H9 (cell line): ENCODE measurements at regions not wholly inside any gene's neighbourhood (a gene's known extent, or its start where the extent isn't known, plus 50 kb on each side); places are given as distances from the start of the nearest gene placed in this dataset.
A peak's percentile ranks its signal among the peaks of the same experiment; 100 is the strongest.

ENCODE experiments used
- DNase-seq: peaks from one replicate; pipeline ENCODE4 v3.0.0-alpha.2; 2017
- H2AFZ ChIP-seq: one replicate; pipeline ENCODE4 v1.6.1; 2013; ENCODE audit warnings: mild to moderate bottlenecking, low read length, control low read depth, moderate library complexity
- H2AK5ac ChIP-seq: 2 replicates; pipeline ENCODE4 v1.6.1; 2013; ENCODE audit warnings: low read length, control low read depth, mixed read lengths; ENCODE audit not compliant: insufficient read length
- H2BK120ac ChIP-seq: one replicate; pipeline ENCODE4 v1.6.1; 2013; ENCODE audit warnings: low read depth, mild to moderate bottlenecking, low read length, control low read depth, inconsistent platforms; ENCODE audit not compliant: poor library complexity, severe bottlenecking
- H2BK12ac ChIP-seq: 2 replicates; pipeline ENCODE4 v1.6.1; 2013; ENCODE audit warnings: low read length, control low read depth, mixed read lengths, low read depth; ENCODE audit not compliant: insufficient read length
- H2BK15ac ChIP-seq: 2 replicates; pipeline ENCODE4 v1.6.1; 2013; ENCODE audit warnings: low read depth, low read length, control low read depth
- H2BK20ac ChIP-seq: one replicate; pipeline ENCODE4 v1.6.1; 2013; ENCODE audit warnings: low read depth, mild to moderate bottlenecking, low read length, control low read depth, inconsistent platforms; ENCODE audit not compliant: poor library complexity, severe bottlenecking
- H2BK5ac ChIP-seq: 2 replicates; pipeline ENCODE4 v1.6.1; 2013; ENCODE audit warnings: low read length, control low read depth, mixed read lengths; ENCODE audit not compliant: insufficient read length
- H3K14ac ChIP-seq: 2 replicates; pipeline ENCODE4 v1.6.1; 2013; ENCODE audit warnings: low read length, control low read depth; ENCODE audit not compliant: insufficient read depth
- H3K18ac ChIP-seq: 2 replicates; pipeline ENCODE4 v1.6.1; 2013; ENCODE audit warnings: low read depth, mild to moderate bottlenecking, mixed read lengths, low read length, control low read depth; ENCODE audit not compliant: insufficient read length
- H3K23ac ChIP-seq: 2 replicates; pipeline ENCODE4 v1.6.1; 2013; ENCODE audit warnings: low read length, control low read depth, mixed read lengths, low read depth; ENCODE audit not compliant: insufficient read length
- H3K23me2 ChIP-seq: 2 replicates; pipeline ENCODE4 v1.6.1; 2013; ENCODE audit warnings: low read depth, mild to moderate bottlenecking, mixed read lengths, low read length, control low read depth; ENCODE audit not compliant: insufficient read length, poor library complexity, severe bottlenecking
- H3K27ac ChIP-seq: 2 replicates; pipeline ENCODE4 v1.5.1; 2013; ENCODE audit warnings: low read length, control low read depth, mixed read lengths, low read depth; ENCODE audit not compliant: insufficient read length
- H3K27me3 ChIP-seq: 2 replicates; pipeline ENCODE4 v1.6.1; 2013; ENCODE audit warnings: low read length, control low read depth, inconsistent platforms; ENCODE audit not compliant: insufficient read depth
- H3K4ac ChIP-seq: 2 replicates; pipeline ENCODE4 v1.6.1; 2013; ENCODE audit warnings: low read depth, mild to moderate bottlenecking, control low read depth, inconsistent platforms, low read length, moderate library complexity
- H3K4me1 ChIP-seq: 2 replicates; pipeline ENCODE4 v1.6.1; 2013; ENCODE audit warnings: low read length, control low read depth, inconsistent platforms; ENCODE audit not compliant: insufficient read depth
- H3K4me2 ChIP-seq: 2 replicates; pipeline ENCODE4 v1.6.1; 2013; ENCODE audit warnings: low read length, control low read depth, mixed read lengths; ENCODE audit not compliant: insufficient read length, insufficient read depth
- H3K56ac ChIP-seq: 2 replicates; pipeline ENCODE4 v1.6.1; 2013; ENCODE audit warnings: low read depth, mild to moderate bottlenecking, mixed read lengths, low read length, control low read depth; ENCODE audit not compliant: insufficient read length
- H3K79me1 ChIP-seq: 2 replicates; pipeline ENCODE4 v1.6.1; 2013; ENCODE audit warnings: low read depth, mild to moderate bottlenecking, moderate library complexity, low read length, control low read depth, inconsistent platforms; ENCODE audit not compliant: insufficient read depth, poor library complexity, severe bottlenecking
- H3K79me2 ChIP-seq: 2 replicates; pipeline ENCODE4 v1.6.1; 2013; ENCODE audit warnings: low read length, control low read depth, inconsistent platforms; ENCODE audit not compliant: insufficient read depth
- H3K9ac ChIP-seq: 2 replicates; pipeline ENCODE4 v1.6.1; 2013; ENCODE audit warnings: low read length, control low read depth, mixed read lengths; ENCODE audit not compliant: insufficient read length; ENCODE audit errors: extremely low read depth
- H3K9me3 ChIP-seq: one replicate; pipeline ENCODE4 v1.6.1; 2013; ENCODE audit warnings: low read depth, low read length, inconsistent platforms; ENCODE audit not compliant: control insufficient read depth
- H3T11ph ChIP-seq: one replicate; pipeline ENCODE4 v1.6.1; 2013; ENCODE audit warnings: mild to moderate bottlenecking, low read length, control low read depth, inconsistent platforms
- H4K20me1 ChIP-seq: one replicate; pipeline ENCODE4 v1.6.1; 2013; ENCODE audit not compliant: control insufficient read depth, insufficient read length, insufficient read depth
- H4K5ac ChIP-seq: 2 replicates; pipeline ENCODE4 v1.6.1; 2013; ENCODE audit warnings: low read depth, mild to moderate bottlenecking, mixed read lengths, low read length, control low read depth; ENCODE audit not compliant: insufficient read length
- H4K8ac ChIP-seq: replicated peaks from 2 replicates; pipeline ENCODE4 v1.6.1; 2013; ENCODE audit warnings: low read length, control low read depth, mixed read lengths, low read depth; ENCODE audit not compliant: insufficient read length
- H4K91ac ChIP-seq: 2 replicates; pipeline ENCODE4 v1.6.1; 2013; ENCODE audit warnings: low read depth, mild to moderate bottlenecking, moderate library complexity, mixed read lengths, low read length, control low read depth; ENCODE audit not compliant: insufficient read length
- H3K27ac Mint-ChIP-seq, 3 experiments: 2 replicates in 2 of 3; 3 replicates in 1 of 3; pipeline ENCODE4 v1.8.0; 2020 to 2021; ENCODE audit warnings: mixed read lengths in 3 of 3, mild to moderate bottlenecking in 1 of 3, moderate library complexity in 1 of 3
- H3K27me3 Mint-ChIP-seq: 2 replicates; pipeline ENCODE4 v1.8.0; 2021; ENCODE audit warnings: low read depth, mild to moderate bottlenecking, moderate library complexity, mixed read lengths
- H3K36me3 Mint-ChIP-seq, 3 experiments: 2 replicates in 2 of 3; 3 replicates in 1 of 3; pipeline ENCODE4 v1.8.0; 2020 to 2021; ENCODE audit warnings: low read depth in 3 of 3, mixed read lengths in 3 of 3; ENCODE audit not compliant: insufficient read depth in 1 of 3
- H3K4me1 Mint-ChIP-seq, 2 experiments: 2 replicates each; pipeline ENCODE4 v1.8.0; 2020; ENCODE audit warnings: mixed read lengths in 2 of 2
- H3K4me3 Mint-ChIP-seq, 2 experiments: 2 replicates in 1 of 2; 3 replicates in 1 of 2; pipeline ENCODE4 v1.8.0; 2020 to 2021; ENCODE audit warnings: mild to moderate bottlenecking in 2 of 2, mixed read lengths in 2 of 2, moderate library complexity in 1 of 2
- H3K9me3 Mint-ChIP-seq, 2 experiments: 2 replicates in 1 of 2; 3 replicates in 1 of 2; pipeline ENCODE4 v1.8.0; 2020; ENCODE audit warnings: mild to moderate bottlenecking in 2 of 2, mixed read lengths in 2 of 2, moderate library complexity in 1 of 2
- WGBS: extraction: QIAGEN DNeasy Blood & Tissue Kit; methylation state at CpG from one replicate; pipeline ENCODE4 v1.1.7; 2013; ENCODE audit warnings: missing lambda C conversion rate, low lambda C conversion rate, mixed read lengths; ENCODE audit not compliant: insufficient read length; ENCODE audit errors: extremely low coverage; 5-methylcytosine and 5-hydroxymethylcytosine counted together
- TF ChIP-seq, protein P1 (sequence below): fragments of 200-600 bp; sonication (generic); conservative IDR thresholded peaks from 3 replicates; pipeline ENCODE4 v1.8.0; 2021; ENCODE audit warnings: antibody characterized with exemption, mild to moderate bottlenecking

DNA sequence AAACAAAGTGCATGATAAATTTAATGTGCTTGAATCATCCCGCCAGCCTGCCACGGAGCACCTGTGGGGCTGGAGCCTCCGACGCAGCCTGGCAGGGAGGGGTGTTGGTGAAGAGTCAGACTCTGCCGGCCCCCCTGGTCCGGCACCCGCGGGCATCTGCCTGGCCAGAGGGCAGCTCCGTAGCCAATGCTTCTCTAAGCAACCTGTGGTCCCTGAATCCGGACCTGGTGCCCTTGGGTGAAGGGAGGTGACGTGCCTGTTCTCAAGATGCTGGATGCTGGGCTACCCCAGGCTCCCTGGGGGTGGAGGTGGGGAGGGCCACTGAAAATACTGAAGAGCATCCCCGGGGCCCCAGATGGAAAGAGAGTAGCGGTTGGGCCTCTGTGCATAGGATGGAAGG is 158.6 kb upstream of the C14orf180 start:
- no peak overlapping the region for H2BK15ac ChIP-seq
- H3K23ac ChIP-seq, result no peak overlapping the region
- H3K27me3 Mint-ChIP-seq, result peaks cover 7% of the 10 kb centered on the region
- H3K27ac ChIP-seq, result no peak overlapping the region
- no peak overlapping the region for H3K4me2 ChIP-seq
- no peak overlapping the region for H2AFZ ChIP-seq
- DNase-seq, result peak; percentile 11
- H2AK5ac ChIP-seq, result no peak overlapping the region
- no peak overlapping the region for H2BK20ac ChIP-seq
- no peak overlapping the region for H2BK5ac ChIP-seq
- H3K9me3 ChIP-seq, result no peaks in the 10 kb centered on the region
- H3K9me3 Mint-ChIP-seq, result no peaks in the 10 kb centered on the region
- no peak overlapping the region for H4K91ac ChIP-seq
- no peak overlapping the region for H3K4ac ChIP-seq
- no peaks in the 10 kb centered on the region for H3K23me2 ChIP-seq
- no peak overlapping the region for H4K5ac ChIP-seq
- no peak overlapping the region for H3K9ac ChIP-seq
- H3K4me1 Mint-ChIP-seq, result peaks cover 13 to 29% of the 10 kb centered on the region in 2 experiments
- no peak overlapping the region; the same call in 1 of the 2 replicates for H3K14ac ChIP-seq
- no peak overlapping the region for H3T11ph ChIP-seq
- no peaks in the 10 kb centered on the region; a peak in 1 of 7 replicates for H3K36me3 Mint-ChIP-seq
- H3K27me3 ChIP-seq, result no peaks in the 10 kb centered on the region
- H3K4me3 Mint-ChIP-seq, result no peak overlapping the region; a peak in 1 of 5 replicates
- no peak overlapping the region for H2BK120ac ChIP-seq
- H4K20me1 ChIP-seq, result no peaks in the 10 kb centered on the region
- H2BK12ac ChIP-seq, result no peak overlapping the region
- H3K18ac ChIP-seq, result no peak overlapping the region
- WGBS, result no CpG with 5 or more reads among the region's 13 CpGs
- TF ChIP-seq, protein P1, sequence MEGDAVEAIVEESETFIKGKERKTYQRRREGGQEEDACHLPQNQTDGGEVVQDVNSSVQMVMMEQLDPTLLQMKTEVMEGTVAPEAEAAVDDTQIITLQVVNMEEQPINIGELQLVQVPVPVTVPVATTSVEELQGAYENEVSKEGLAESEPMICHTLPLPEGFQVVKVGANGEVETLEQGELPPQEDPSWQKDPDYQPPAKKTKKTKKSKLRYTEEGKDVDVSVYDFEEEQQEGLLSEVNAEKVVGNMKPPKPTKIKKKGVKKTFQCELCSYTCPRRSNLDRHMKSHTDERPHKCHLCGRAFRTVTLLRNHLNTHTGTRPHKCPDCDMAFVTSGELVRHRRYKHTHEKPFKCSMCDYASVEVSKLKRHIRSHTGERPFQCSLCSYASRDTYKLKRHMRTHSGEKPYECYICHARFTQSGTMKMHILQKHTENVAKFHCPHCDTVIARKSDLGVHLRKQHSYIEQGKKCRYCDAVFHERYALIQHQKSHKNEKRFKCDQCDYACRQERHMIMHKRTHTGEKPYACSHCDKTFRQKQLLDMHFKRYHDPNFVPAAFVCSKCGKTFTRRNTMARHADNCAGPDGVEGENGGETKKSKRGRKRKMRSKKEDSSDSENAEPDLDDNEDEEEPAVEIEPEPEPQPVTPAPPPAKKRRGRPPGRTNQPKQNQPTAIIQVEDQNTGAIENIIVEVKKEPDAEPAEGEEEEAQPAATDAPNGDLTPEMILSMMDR, result no peak
- H3K56ac ChIP-seq, result no peak overlapping the region
- no peaks in the 10 kb centered on the region for H3K79me2 ChIP-seq
- H3K4me1 ChIP-seq, result no peaks in the 10 kb centered on the region
- no peak overlapping the region; a peak in 1 of 7 replicates for H3K27ac Mint-ChIP-seq
- H3K79me1 ChIP-seq, result no peaks in the 10 kb centered on the region
- no peak overlapping the region for H4K8ac ChIP-seq
